ENCODE measurements at regions not wholly inside any gene's neighbourhood (a gene's known extent, or its start where the extent isn't known, plus 50 kb on each side); places are given as distances from the start of the nearest gene placed in this dataset.

GRCh38 chr7:91634485-91635177 is 245.9 kb downstream of the MTERF1 start:
- DNase-seq: no peak

- DNase-seq: peak; percentile 54
These were observed 244.3 kb downstream of the MTERF1 start for GRCh38 chr7:91636129-91636724.

GRCh38 chr7:91636728-91637127 is 243.8 kb downstream of the MTERF1 start:
- DNase-seq: no peak

GRCh38 chr7:91644256-91644655 is 236.2 kb downstream of the MTERF1 start:
- no peak for DNase-seq

GRCh38 chr7:91645542-91645941 is 235.0 kb downstream of the MTERF1 start:
- no peak for DNase-seq

- DNase-seq: no peak
These were observed 228.5 kb downstream of the MTERF1 start for GRCh38 chr7:91651986-91652385.

- no peak for DNase-seq
These were observed 227.2 kb downstream of the MTERF1 start for GRCh38 chr7:91653286-91653685.

- no peak for DNase-seq
These were observed 224.8 kb downstream of the MTERF1 start for GRCh38 chr7:91655656-91656055.

GRCh38 chr7:91656541-91657482 is 223.7 kb downstream of the MTERF1 start:
- DNase-seq: no peak

- DNase-seq: no peak
These were observed 222.9 kb downstream of the MTERF1 start for GRCh38 chr7:91657483-91658071.

GRCh38 chr7:91659096-91659495 is 221.4 kb downstream of the MTERF1 start:
- DNase-seq: no peak

GRCh38 chr7:91660734-91661356 is 219.7 kb downstream of the MTERF1 start:
- no peak for DNase-seq

GRCh38 chr7:91661727-91662126 is 218.8 kb downstream of the MTERF1 start:
- DNase-seq: no peak

- no peak for DNase-seq
These were observed 212.3 kb downstream of the MTERF1 start for GRCh38 chr7:91668217-91668616.

- no peak for DNase-seq
These were observed 209.3 kb downstream of the MTERF1 start for GRCh38 chr7:91671245-91671644.

- no peak for DNase-seq
These were observed 206.0 kb downstream of the MTERF1 start for GRCh38 chr7:91674470-91674869.

- no peak for DNase-seq
These were observed 198.8 kb downstream of the MTERF1 start for GRCh38 chr7:91681718-91682117.

- DNase-seq: peak; percentile 95
These were observed 196.7 kb downstream of the MTERF1 start for GRCh38 chr7:91683823-91684222.

- DNase-seq: peak; percentile 67
These were observed 195.0 kb downstream of the MTERF1 start for GRCh38 chr7:91685544-91685943.

GRCh38 chr7:91690541-91691070 is 189.9 kb downstream of the MTERF1 start:
- DNase-seq: no peak

- DNase-seq: no peak
These were observed 188.6 kb downstream of the MTERF1 start for GRCh38 chr7:91691865-91692264.

- no peak for DNase-seq
These were observed 187.7 kb downstream of the MTERF1 start for GRCh38 chr7:91692800-91693199.

Data from hematopoietic multipotent progenitor cell treated with erythropoietin and hydrocortisone succinate and interleukin-3 and kit ligand, for 6 days (in vitro differentiated cells).